ENCODE measurements at regions not wholly inside any gene's neighbourhood (a gene's known extent, or its start where the extent isn't known, plus 50 kb on each side); places are given as distances from the start of the nearest gene placed in this dataset.
"Not testable (repeated sequence)": the region's sequence is repeated elsewhere in the genome, so short reads cannot be mapped to it uniquely, and the experiment has no call there.

GRCh38 chr3:81063896-81064295, 697.5 kb downstream of the GBE1 start:
- Histone ChIP-seq H3K27me3 (ENCODE audit: control insufficient read depth in 4 of 4, insufficient read depth in 4 of 4, low read length in 3 of 4) (no peaks in the 10 kb centered on the region), H3K9me3 (ENCODE audit: control insufficient read depth in 4 of 4, low read length in 3 of 4) (no peaks in the 10 kb centered on the region), H3K36me3 (ENCODE audit: control insufficient read depth in 4 of 4, insufficient read depth in 3 of 4, low read depth in 1 of 4, low read length in 3 of 4) (peaks cover 0 to 2% (median 0%) of the 10 kb centered on the region in 4 donors), H3K4me3 (ENCODE audit: low read depth in 1 of 3, low read length in 3 of 3) (no peak overlapping the region), H3K27ac (ENCODE audit: low read depth in 1 of 2, low read length in 2 of 2) (no peak overlapping the region), H3K9ac (ENCODE audit: low read depth in 1 of 2, low read length in 2 of 2) (no peak overlapping the region), H3K4me1 (ENCODE audit: control insufficient read depth in 4 of 4, insufficient read depth in 4 of 4, low read length in 3 of 4) (no peaks in the 10 kb centered on the region)
- TF ChIP-seq ZBTB33 (IDR thresholded peaks at IDR 0.05) (no peak), HNF4A (conservative IDR thresholded peaks at IDR 0.05) (no peak), SP1 (IDR thresholded peaks at IDR 0.05) (no peak), FOXA1 (IDR thresholded peaks at IDR 0.05) (no peak), MAX (IDR thresholded peaks at IDR 0.05) (no peak), HNF4G (IDR thresholded peaks at IDR 0.05) (no peak), JUND (IDR thresholded peaks at IDR 0.05) (no peak), YY1 (IDR thresholded peaks at IDR 0.05) (no peak), NR2F2 (IDR thresholded peaks at IDR 0.05) (no peak), REST (IDR thresholded peaks at IDR 0.05) (no peak), ATF3 (IDR thresholded peaks at IDR 0.05) (no peak), RXRA (IDR thresholded peaks at IDR 0.05) (no peak), GABPA (IDR thresholded peaks at IDR 0.05 in 1 of 2, conservative IDR thresholded peaks at IDR 0.05 in 1 of 2) (no peak)
- no peak for DNase-seq (ENCODE audit: low spot score)

- not testable (repeated sequence) for H3K4me3 ChIP-seq (ENCODE audit: low read depth in 1 of 3, low read length in 3 of 3); H3K27ac ChIP-seq (ENCODE audit: low read depth in 1 of 2, low read length in 2 of 2); H3K4me1 ChIP-seq (ENCODE audit: control insufficient read depth in 4 of 4, insufficient read depth in 4 of 4, low read length in 3 of 4); H3K27me3 ChIP-seq (ENCODE audit: control insufficient read depth in 4 of 4, insufficient read depth in 4 of 4, low read length in 3 of 4); H3K9me3 ChIP-seq (ENCODE audit: control insufficient read depth in 4 of 4, low read length in 3 of 4); H3K9ac ChIP-seq (ENCODE audit: low read depth in 1 of 2, low read length in 2 of 2); DNase-seq (ENCODE audit: low spot score); H3K36me3 ChIP-seq (ENCODE audit: control insufficient read depth in 4 of 4, insufficient read depth in 3 of 4, low read depth in 1 of 4, low read length in 3 of 4)
- no CpG with 5 or more reads among the region's 2 CpGs for WGBS
Observed at GRCh38 chr3:81051133-81051532, 710.3 kb downstream of the GBE1 start.

- no peaks in the 10 kb centered on the region for H3K9me3 ChIP-seq (ENCODE audit: control insufficient read depth in 4 of 4, low read length in 3 of 4)
- WGBS: 58% methylated on average over 3 of the region's 3 CpGs
- H3K36me3 ChIP-seq (ENCODE audit: control insufficient read depth in 4 of 4, insufficient read depth in 3 of 4, low read depth in 1 of 4, low read length in 3 of 4): no peaks in the 10 kb centered on the region
- TF ChIP-seq ZBTB33 (IDR thresholded peaks at IDR 0.05) (no peak), REST (IDR thresholded peaks at IDR 0.05) (no peak)
- H3K4me3 ChIP-seq (ENCODE audit: low read depth in 1 of 3, low read length in 3 of 3): no peak overlapping the region
- no peak for DNase-seq (ENCODE audit: low spot score)
- peaks cover 0 to 4% (median 1%) of the 10 kb centered on the region in 4 donors for H3K4me1 ChIP-seq (ENCODE audit: control insufficient read depth in 4 of 4, insufficient read depth in 4 of 4, low read length in 3 of 4)
- H3K27ac ChIP-seq (ENCODE audit: low read depth in 1 of 2, low read length in 2 of 2): no peak overlapping the region
- no peak overlapping the region for H3K9ac ChIP-seq (ENCODE audit: low read depth in 1 of 2, low read length in 2 of 2)
- no peaks in the 10 kb centered on the region for H3K27me3 ChIP-seq (ENCODE audit: control insufficient read depth in 4 of 4, insufficient read depth in 4 of 4, low read length in 3 of 4)
Observed at GRCh38 chr3:81048058-81048665, 713.3 kb downstream of the GBE1 start.
